Spleen (tissue), 7 donors: ENCODE measurements at regions not wholly inside any gene's neighbourhood (a gene's known extent, or its start where the extent isn't known, plus 50 kb on each side); places are given as distances from the start of the nearest gene placed in this dataset.

ENCODE experiments used
- CTCF ChIP-seq, 11 experiments: fragments of 200-600 bp in 7 of 11; fragments of 450-650 bp in 4 of 11; sonication (generic) in 4 of 11; IDR thresholded peaks in 8 of 11; conservative IDR thresholded peaks in 3 of 11; 1 replicate in 7 of 11; 2 replicates in 4 of 11; pipeline versions ENCODE4 v1.4.0 to v1.8.0; 2016 to 2021; ENCODE audit warnings: antibody characterized with exemption in 11 of 11, inconsistent platforms in 4 of 11, mild to moderate bottlenecking in 1 of 11
- POLR2A ChIP-seq, 3 donors: fragments of 450-650 bp; IDR thresholded peaks; one replicate each; pipeline ENCODE4 v1.5.1; 2017; ENCODE audit warnings: antibody characterized with exemption in 3 of 3, mild to moderate bottlenecking in 1 of 3
- donor health status: DM: no; HTN: no; CAD: no; lungs with moderate emphysema.
- donor health status: DM: no; HTN: no; CAD: no.
- donor health status: DM: no; HTN: no; CAD: no.

- TF ChIP-seq CTCF (IDR thresholded peaks at IDR 0.05 in 8 of 11, conservative IDR thresholded peaks at IDR 0.05 in 3 of 11) (no peak), POLR2A (IDR thresholded peaks at IDR 0.05) (no peak)
Measured at GRCh38 chr6:105642708-105643107, 239.8 kb upstream of the PREP start.
